Naive thymus-derived CD4-positive, alpha-beta T cell (primary cell): ENCODE measurements at regions not wholly inside any gene's neighbourhood (a gene's known extent, or its start where the extent isn't known, plus 50 kb on each side); places are given as distances from the start of the nearest gene placed in this dataset.

ENCODE experiments used
- ATAC-seq: fragments of 150-1000 bp; cut with Tn5 transposase; 2 replicates; pipeline ENCODE4 v1.10.0; 2021; ENCODE audit warnings: mild to moderate bottlenecking, moderate library complexity
- CTCF ChIA-PET: fragments of 350-600 bp; sonication (Branson Sonifier 250); formaldehyde crosslinking; loops from one replicate; lab custom pipeline; 2021; ENCODE audit warnings: antibody characterized with exemption; lab: Charles Lee
- POLR2A ChIA-PET: fragments of 350-600 bp; sonication (Branson Sonifier 250); formaldehyde crosslinking; loops from one replicate; lab custom pipeline; 2021; ENCODE audit warnings: antibody characterized with exemption, inconsistent platforms; lab: Charles Lee
- DNase-seq, 9 donors: peaks; one replicate each; pipeline versions ENCODE4 v3.0.0 to v3.0.0-alpha.2; 2020 to 2022; ENCODE audit warnings: mixed read lengths in 1 of 9
- H3K27ac ChIP-seq: one replicate; pipeline ENCODE4 v1.7.0; 2013; ENCODE audit warnings: mild to moderate bottlenecking, low read depth, low read length, moderate library complexity
- H3K27me3 ChIP-seq, 2 donors: one replicate each; pipeline ENCODE4 v1.7.0; 2013; ENCODE audit warnings: low read length in 2 of 2, mild to moderate bottlenecking in 2 of 2, moderate library complexity in 2 of 2; ENCODE audit not compliant: control insufficient read depth in 2 of 2, insufficient read depth in 2 of 2
- H3K36me3 ChIP-seq, 3 experiments: 1 replicate in 2 of 3; 2 replicates in 1 of 3; pipeline ENCODE4 v1.7.0; 2013; ENCODE audit warnings: low read length in 3 of 3, mild to moderate bottlenecking in 3 of 3, moderate library complexity in 1 of 3; ENCODE audit not compliant: insufficient read depth in 3 of 3, control insufficient read depth in 2 of 3
- H3K4me1 ChIP-seq, 2 donors: one replicate each; pipeline ENCODE4 v1.7.0; 2013; ENCODE audit warnings: low read length in 2 of 2, mild to moderate bottlenecking in 2 of 2, moderate library complexity in 1 of 2; ENCODE audit not compliant: control insufficient read depth in 2 of 2, insufficient read depth in 2 of 2
- H3K4me3 ChIP-seq: 2 replicates; pipeline ENCODE4 v1.7.0; 2013; ENCODE audit warnings: mild to moderate bottlenecking, low read length
- H3K9me3 ChIP-seq, 3 experiments: 1 replicate in 2 of 3; 2 replicates in 1 of 3; pipeline ENCODE4 v1.7.0; 2013; ENCODE audit warnings: low read length in 3 of 3; ENCODE audit not compliant: control insufficient read depth in 2 of 3
- H3K27ac Mint-ChIP-seq, 9 donors: one replicate each; pipeline ENCODE4 v1.8.0; 2020 to 2022; ENCODE audit warnings: mixed read lengths in 9 of 9, mild to moderate bottlenecking in 8 of 9, moderate library complexity in 5 of 9, inconsistent platforms in 2 of 9
- H3K27me3 Mint-ChIP-seq, 5 donors: one replicate each; pipeline ENCODE4 v1.8.0; 2021 to 2022; ENCODE audit warnings: mixed read lengths in 5 of 5, mild to moderate bottlenecking in 1 of 5
- H3K36me3 Mint-ChIP-seq, 5 donors: one replicate each; pipeline ENCODE4 v1.8.0; 2020 to 2022; ENCODE audit warnings: mixed read lengths in 5 of 5, mild to moderate bottlenecking in 3 of 5, inconsistent platforms in 1 of 5
- H3K4me1 Mint-ChIP-seq, 7 donors: one replicate each; pipeline ENCODE4 v1.8.0; 2020 to 2022; ENCODE audit warnings: mixed read lengths in 7 of 7, mild to moderate bottlenecking in 3 of 7, inconsistent platforms in 1 of 7
- H3K4me3 Mint-ChIP-seq, 10 donors: one replicate each; pipeline ENCODE4 v1.8.0; 2020 to 2022; ENCODE audit warnings: mild to moderate bottlenecking in 10 of 10, mixed read lengths in 10 of 10, moderate library complexity in 6 of 10, inconsistent platforms in 2 of 10
- H3K9me3 Mint-ChIP-seq, 11 donors: one replicate each; pipeline ENCODE4 v1.8.0; 2020 to 2022; ENCODE audit warnings: mixed read lengths in 11 of 11, mild to moderate bottlenecking in 4 of 11, inconsistent platforms in 1 of 11, moderate library complexity in 1 of 11
- intact Hi-C, 2 donors: fragments of 100-400 bp; cut with micrococcal nuclease; formaldehyde crosslinking; loops; one replicate each; pipeline ENCODE4 v1.15.1; 2023

DNA sequence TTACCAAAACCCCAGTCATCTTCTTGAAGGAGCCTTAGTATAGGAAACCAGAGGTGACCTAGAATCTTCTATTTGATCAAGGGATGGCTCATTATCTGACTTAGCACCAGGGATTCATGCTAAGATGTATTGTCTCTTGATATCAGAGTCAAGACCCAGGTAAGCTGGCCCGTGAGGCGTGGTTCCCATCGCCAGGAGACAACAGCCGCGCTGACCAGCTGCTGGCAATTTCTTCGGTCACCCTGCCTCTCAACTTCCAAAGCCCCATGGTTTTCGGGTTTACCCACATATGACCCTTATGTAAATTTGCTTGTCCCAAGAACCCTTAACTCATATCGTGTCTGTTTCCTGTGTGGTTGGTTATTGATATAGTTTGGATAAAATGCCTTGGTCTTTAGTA is 77.7 kb upstream of the VSTM2B start:
- DNase-seq (no peak), ATAC-seq (no peak)
- intact Hi-C loops, result no loop called here
- Histone ChIP-seq H3K9me3 (no peaks in the 10 kb centered on the region), H3K36me3 (no peaks in the 10 kb centered on the region), H3K4me3 (no peak overlapping the region), H3K27me3 (no peaks in the 10 kb centered on the region), H3K27ac (no peak overlapping the region), H3K4me1 (no peaks in the 10 kb centered on the region)
- Mint-ChIP-seq H3K27me3 (peaks cover 3 to 53% (median 33%) of the 10 kb centered on the region in 5 donors), H3K4me3 (no peak overlapping the region), H3K36me3 (no peaks in the 10 kb centered on the region), H3K4me1 (no peaks in the 10 kb centered on the region), H3K9me3 (peaks cover 0 to 16% (median 0%) of the 10 kb centered on the region in 11 donors), H3K27ac (no peak overlapping the region)
- ChIA-PET POLR2A (no interaction called here), CTCF (no interaction called here)

DNA sequence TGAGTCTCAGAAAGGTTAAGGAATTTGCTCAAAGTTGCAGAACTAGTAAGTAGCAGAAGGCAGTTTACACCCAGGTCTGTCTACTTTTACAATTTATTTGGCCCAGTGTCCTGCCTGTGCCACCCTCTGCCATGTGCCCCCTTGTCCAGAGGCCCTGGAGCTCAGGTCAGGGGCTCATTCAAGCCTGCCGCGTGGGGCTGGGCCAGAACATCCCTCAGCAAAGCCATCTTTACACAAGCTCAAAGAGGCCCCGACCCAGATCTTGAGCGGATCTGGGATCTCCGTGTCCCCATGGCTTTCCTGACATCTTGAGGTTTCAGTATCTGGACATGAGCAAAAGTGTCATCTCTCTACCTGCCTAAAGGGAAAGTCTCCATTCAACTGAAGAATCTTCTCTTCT is 76.4 kb upstream of the VSTM2B start:
- Histone ChIP-seq H3K4me3 (no peak overlapping the region), H3K36me3 (no peaks in the 10 kb centered on the region), H3K4me1 (no peaks in the 10 kb centered on the region), H3K9me3 (no peaks in the 10 kb centered on the region), H3K27me3 (no peaks in the 10 kb centered on the region), H3K27ac (no peak overlapping the region)
- H3K36me3 Mint-ChIP-seq, result no peaks in the 10 kb centered on the region
- ChIA-PET POLR2A (no interaction called here), CTCF (no interaction called here)
- no peak for DNase-seq
- ATAC-seq, result no peak
- H3K9me3 Mint-ChIP-seq, result peaks cover 0 to 12% (median 0%) of the 10 kb centered on the region in 11 donors
- no peaks in the 10 kb centered on the region for H3K4me1 Mint-ChIP-seq
- H3K27ac Mint-ChIP-seq, result no peak overlapping the region
- H3K27me3 Mint-ChIP-seq, result peaks cover 3 to 59% (median 41%) of the 10 kb centered on the region in 5 donors
- intact Hi-C loops, result no loop called here
- H3K4me3 Mint-ChIP-seq, result no peak overlapping the region

DNA sequence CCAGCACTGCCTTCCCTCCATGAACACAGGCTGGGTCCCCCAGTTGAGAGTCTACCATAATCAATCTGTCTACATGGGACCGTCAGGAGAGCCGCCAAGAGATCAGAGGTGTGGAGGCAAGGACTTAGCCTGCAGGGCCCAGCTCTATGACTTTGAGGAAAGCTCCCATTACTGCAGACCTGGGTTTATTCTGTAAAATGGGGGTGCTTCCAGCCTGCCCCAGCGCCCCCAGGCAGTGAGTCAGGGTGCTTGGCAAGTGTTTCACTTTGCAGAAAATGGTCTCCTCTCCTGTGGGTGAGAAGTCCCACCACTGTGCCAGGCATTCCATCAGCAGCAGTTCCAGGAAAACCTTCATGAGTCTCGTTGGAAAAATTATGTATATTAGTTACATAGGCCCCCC is 75.5 kb upstream of the VSTM2B start:
- POLR2A ChIA-PET, result no interaction called here
- ATAC-seq (no peak), DNase-seq (no peak)
- intact Hi-C loops, result no loop called here
- Mint-ChIP-seq H3K4me3 (no peak overlapping the region), H3K27me3 (peaks cover 3 to 50% (median 36%) of the 10 kb centered on the region in 5 donors), H3K4me1 (no peaks in the 10 kb centered on the region), H3K27ac (no peak overlapping the region), H3K9me3 (peaks cover 0 to 6% (median 0%) of the 10 kb centered on the region in 11 donors), H3K36me3 (no peaks in the 10 kb centered on the region)
- Histone ChIP-seq H3K27me3 (no peaks in the 10 kb centered on the region), H3K4me3 (no peak overlapping the region), H3K27ac (no peak overlapping the region), H3K36me3 (no peaks in the 10 kb centered on the region), H3K4me1 (no peaks in the 10 kb centered on the region), H3K9me3 (no peaks in the 10 kb centered on the region)
- CTCF ChIA-PET, result no interaction called here

DNA sequence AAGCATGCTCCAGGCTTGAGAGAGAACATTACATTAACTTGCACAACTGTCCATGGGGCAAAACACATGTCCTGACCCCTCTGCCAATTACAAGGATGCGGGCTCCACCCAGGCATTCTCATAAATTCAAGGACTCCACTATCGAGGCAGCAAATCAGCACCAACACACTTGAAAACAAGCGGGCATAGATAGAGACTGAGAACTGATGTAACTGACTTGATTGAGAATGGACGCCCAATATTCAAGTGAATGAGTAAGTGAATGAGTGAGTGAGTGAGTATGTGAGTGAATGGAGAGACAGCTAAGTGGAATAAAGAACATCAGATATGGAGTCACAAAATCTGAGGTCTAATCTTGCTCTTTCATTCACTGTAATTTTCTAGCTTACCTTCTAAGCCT is 75.0 kb upstream of the VSTM2B start:
- intact Hi-C loops, result no loop called here

DNA sequence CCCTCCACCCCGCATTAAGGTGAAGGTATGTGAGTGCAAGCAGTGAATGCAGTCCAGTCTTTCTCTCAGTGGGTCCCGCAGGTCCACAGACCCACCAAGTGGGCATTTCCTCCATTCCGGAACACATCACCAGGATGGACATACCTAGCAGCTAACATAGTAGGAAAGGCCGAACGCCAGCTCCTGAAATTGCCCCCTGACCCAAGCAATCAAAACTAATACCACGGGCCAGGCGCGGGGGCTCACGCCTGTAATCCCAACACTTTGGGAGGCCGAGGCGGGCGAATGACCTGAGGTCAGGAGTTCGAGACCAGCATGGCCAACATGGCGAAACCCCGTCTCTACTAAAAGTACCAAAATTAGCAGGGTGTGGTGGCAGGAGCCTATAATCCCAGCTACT is 71.7 kb upstream of the VSTM2B start:
- peaks cover 0 to 10% (median 4%) of the 10 kb centered on the region in 5 donors for H3K36me3 Mint-ChIP-seq
- no peak for DNase-seq
- H3K9me3 ChIP-seq, result no peaks in the 10 kb centered on the region
- H3K36me3 ChIP-seq, result no peaks in the 10 kb centered on the region
- POLR2A ChIA-PET, result no interaction called here
- H3K4me1 Mint-ChIP-seq, result no peaks in the 10 kb centered on the region
- CTCF ChIA-PET, result no interaction called here
- H3K27ac ChIP-seq, result no peak overlapping the region
- H3K9me3 Mint-ChIP-seq, result peaks cover 6 to 31% (median 19%) of the 10 kb centered on the region in 11 donors
- H3K4me3 Mint-ChIP-seq, result no peak overlapping the region
- H3K27ac Mint-ChIP-seq, result no peak overlapping the region
- ATAC-seq, result no peak
- no peaks in the 10 kb centered on the region for H3K4me1 ChIP-seq
- intact Hi-C loops, result no loop called here
- no peak overlapping the region for H3K4me3 ChIP-seq
- no peaks in the 10 kb centered on the region for H3K27me3 ChIP-seq
- H3K27me3 Mint-ChIP-seq, result peaks cover 3 to 53% (median 52%) of the 10 kb centered on the region in 5 donors

More for the DNA sequence above, 75.0 kb upstream of the VSTM2B start:
- Mint-ChIP-seq H3K9me3 (peaks cover 0 to 6% (median 0%) of the 10 kb centered on the region in 11 donors), H3K4me3 (no peak overlapping the region), H3K27ac (peak overlapping the region in 1 of 9 donors; percentile 26), H3K27me3 (peaks cover 3 to 50% (median 35%) of the 10 kb centered on the region in 5 donors), H3K36me3 (no peaks in the 10 kb centered on the region), H3K4me1 (no peaks in the 10 kb centered on the region)
- no peaks in the 10 kb centered on the region for H3K36me3 ChIP-seq
- H3K4me1 ChIP-seq, result no peaks in the 10 kb centered on the region
- ChIA-PET CTCF (no interaction called here), POLR2A (no interaction called here)
- H3K27me3 ChIP-seq, result no peaks in the 10 kb centered on the region
- no peak overlapping the region for H3K4me3 ChIP-seq
- no peak for ATAC-seq
- H3K9me3 ChIP-seq, result no peaks in the 10 kb centered on the region
- no peak overlapping the region for H3K27ac ChIP-seq
- no peak for DNase-seq

DNA sequence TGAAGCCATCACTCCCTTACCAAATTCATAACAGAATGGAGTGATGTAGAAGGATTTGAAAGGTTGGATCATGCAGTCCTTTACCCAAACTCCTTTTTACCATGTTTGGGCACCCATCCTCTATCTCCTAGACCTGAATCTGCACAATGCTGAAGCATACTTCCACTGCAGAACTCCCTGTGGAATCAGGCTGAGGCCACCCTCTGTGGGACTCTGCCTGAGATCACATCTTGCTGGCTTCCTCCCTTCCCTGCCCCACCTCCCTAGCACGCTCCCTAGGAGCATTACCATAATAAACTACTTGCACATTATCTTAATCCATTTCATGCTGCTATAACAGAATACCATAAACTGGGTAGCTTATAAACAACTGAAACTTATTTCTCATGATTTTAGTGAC is 68.4 kb upstream of the VSTM2B start:
- no peak for ATAC-seq
- no peaks in the 10 kb centered on the region for H3K9me3 ChIP-seq
- Mint-ChIP-seq H3K4me3 (no peak overlapping the region), H3K9me3 (peaks cover 6 to 32% (median 19%) of the 10 kb centered on the region in 11 donors), H3K4me1 (no peaks in the 10 kb centered on the region), H3K27me3 (peaks cover 0 to 41% (median 37%) of the 10 kb centered on the region in 5 donors), H3K27ac (no peak overlapping the region), H3K36me3 (peaks cover 0 to 11% (median 4%) of the 10 kb centered on the region in 5 donors)
- DNase-seq, result no peak
- no peaks in the 10 kb centered on the region for H3K36me3 ChIP-seq
- no peak overlapping the region for H3K4me3 ChIP-seq
- intact Hi-C loops, result no loop called here
- CTCF ChIA-PET, result no interaction called here
- H3K27me3 ChIP-seq, result no peaks in the 10 kb centered on the region
- no peak overlapping the region for H3K27ac ChIP-seq
- H3K4me1 ChIP-seq, result no peaks in the 10 kb centered on the region
- POLR2A ChIA-PET, result no interaction called here

DNA sequence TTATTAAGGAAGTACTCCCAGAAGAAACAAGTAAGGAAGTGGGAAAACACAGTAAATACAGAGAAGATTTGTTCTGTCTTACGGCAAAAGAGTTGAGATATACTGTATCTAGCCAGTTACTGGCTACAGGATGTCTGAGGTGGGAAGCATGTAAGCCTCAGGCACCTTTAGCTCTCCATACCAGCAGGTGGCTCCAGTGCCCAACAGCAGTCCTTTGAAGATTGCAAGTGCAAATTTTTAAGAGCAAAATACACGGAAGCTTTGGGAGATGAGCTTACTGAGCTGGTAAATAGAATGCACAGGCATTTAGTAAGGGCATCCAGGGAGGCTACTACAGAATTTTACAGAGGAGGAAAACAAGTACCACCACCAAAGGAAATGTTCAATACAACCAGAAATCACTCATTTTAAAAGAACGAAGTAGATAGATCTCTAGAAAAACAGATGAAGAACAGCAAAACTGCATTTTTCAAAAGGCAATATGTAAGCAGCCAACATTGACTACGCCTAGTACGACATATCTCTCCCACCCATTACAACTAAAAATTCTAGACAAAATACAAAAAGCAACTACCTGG is 57.9 kb upstream of the VSTM2B start:
- intact Hi-C loops, result loop anchor here (5.0 to 10.0 kb wide), 3 partner anchors 59 to 247 kb away; partner anchors contain the start of genes C19orf12 (in 2 of the 2) and VSTM2B (in 1 of the 2)

More for the DNA sequence above, 57.9 kb upstream of the VSTM2B start:
- H3K4me1 Mint-ChIP-seq, result peaks cover 0 to 5% (median 0%) of the 10 kb centered on the region in 7 donors
- Histone ChIP-seq H3K27me3 (no peaks in the 10 kb centered on the region), H3K9me3 (no peaks in the 10 kb centered on the region), H3K27ac (no peak overlapping the region), H3K4me1 (no peaks in the 10 kb centered on the region), H3K4me3 (no peak overlapping the region), H3K36me3 (no peaks in the 10 kb centered on the region)
- peaks cover 0 to 8% (median 0%) of the 10 kb centered on the region in 11 donors for H3K9me3 Mint-ChIP-seq
- ChIA-PET CTCF (no interaction called here), POLR2A (interaction anchor here (0.9 kb wide), 1 partner anchor 224 kb away, joined by 3 read pairs; no protein-coding TSS in a partner anchor)
- ATAC-seq, result no peak
- H3K27me3 Mint-ChIP-seq, result peaks cover 13 to 44% (median 24%) of the 10 kb centered on the region in 5 donors
- no peak overlapping the region for H3K27ac Mint-ChIP-seq
- H3K4me3 Mint-ChIP-seq, result no peak overlapping the region
- peak in 2 of 9 donors; percentile 0 to 13 for DNase-seq
- no peaks in the 10 kb centered on the region for H3K36me3 Mint-ChIP-seq
